ENCODE measurements at regions not wholly inside any gene's neighbourhood (a gene's known extent, or its start where the extent isn't known, plus 50 kb on each side); places are given as distances from the start of the nearest gene placed in this dataset.

DNA sequence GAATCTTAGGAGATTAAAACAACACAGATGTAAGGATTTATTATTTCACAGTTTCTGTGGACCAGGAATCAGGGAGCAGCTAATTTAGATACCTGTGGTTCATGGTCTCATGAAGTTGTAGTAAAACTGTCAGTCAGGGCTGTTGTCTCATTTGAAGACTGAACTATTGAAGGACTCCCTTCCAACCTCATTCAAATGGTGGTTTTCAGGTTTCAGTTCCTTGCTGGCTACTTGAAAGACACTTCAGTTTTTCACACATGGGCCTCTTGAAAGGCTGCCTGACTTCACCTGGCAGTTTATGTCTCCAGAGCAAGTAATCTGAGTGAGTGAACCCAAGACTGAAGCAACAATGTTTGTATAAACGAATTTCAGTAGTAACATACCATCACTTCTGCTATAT, 915.9 kb downstream of the PLA2G4A start:
- TF ChIP-seq EZH2 (IDR thresholded peaks at IDR 0.05; ENCODE audit: insufficient read depth, poor library complexity, severe bottlenecking) = no peak
- TF ChIP-seq EZH2phosphoT487 (IDR thresholded peaks at IDR 0.05; ENCODE audit: insufficient read depth, low read depth) = no peak
